HG03469 (cell line): ENCODE measurements at regions not wholly inside any gene's neighbourhood (a gene's known extent, or its start where the extent isn't known, plus 50 kb on each side); places are given as distances from the start of the nearest gene placed in this dataset.

Experiments used
- ATAC-seq: cut with Tn5 transposase; IDR thresholded peaks from one replicate; pipeline ENCODE4 v1.9.1; 2021; ENCODE audit warnings: mild to moderate bottlenecking, moderate library complexity, moderate number of reproducible peaks; ENCODE audit not compliant: unreplicated experiment

- no peak for ATAC-seq
These were observed 94.3 kb upstream of the ZC3H12C start for GRCh38 chr11:109998921-109999320.

GRCh38 chr11:110000031-110000502 lies 93.1 kb upstream of the ZC3H12C start:
- ATAC-seq, result peak; percentile 95

- ATAC-seq, result no peak
These were observed 92.3 kb upstream of the ZC3H12C start for GRCh38 chr11:110000850-110001249.

- no peak for ATAC-seq
These were observed 89.8 kb upstream of the ZC3H12C start for GRCh38 chr11:110003426-110003825.

DNA sequence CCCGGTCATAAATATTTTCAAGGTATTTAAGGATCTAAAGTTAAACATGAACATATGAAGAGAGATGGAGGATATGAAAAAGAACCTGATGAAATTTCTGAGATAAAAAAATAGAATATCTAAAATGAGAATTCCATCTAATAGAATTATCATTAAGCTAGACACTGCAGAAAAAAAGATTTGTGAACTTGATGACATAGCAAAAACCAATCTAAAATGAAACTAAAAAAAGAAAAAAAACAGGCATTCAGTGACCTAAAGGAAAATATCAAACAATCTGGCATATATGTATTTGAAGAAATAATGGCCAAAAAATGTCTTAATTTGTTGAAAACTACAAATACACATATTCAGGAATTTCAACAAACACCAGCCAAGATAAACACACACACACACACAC lies 81.6 kb upstream of the ZC3H12C start:
- ATAC-seq, result no peak

DNA sequence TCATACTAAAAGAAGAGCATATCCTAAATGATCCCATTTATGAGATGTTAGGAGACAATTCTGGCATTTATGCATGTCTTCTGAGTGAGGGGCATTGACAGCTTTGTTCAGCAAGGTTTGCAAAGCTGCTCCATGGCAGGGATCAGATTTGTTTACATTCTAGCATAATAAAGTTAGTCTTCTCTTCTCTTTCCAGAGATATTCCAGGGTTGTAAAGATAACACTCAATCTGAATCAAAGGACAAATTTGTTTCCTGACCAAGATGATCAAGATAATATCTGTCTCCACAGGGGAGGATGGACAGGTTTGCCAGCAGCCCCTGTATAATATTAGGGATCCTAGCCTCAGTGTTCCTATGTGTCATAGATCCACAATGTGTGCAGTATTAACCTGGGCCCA lies 77.5 kb upstream of the ZC3H12C start:
- ATAC-seq, result no peak

- no peak for ATAC-seq
These were observed 73.5 kb upstream of the ZC3H12C start for GRCh38 chr11:110019675-110020074.

GRCh38 chr11:110022548-110022947 lies 70.6 kb upstream of the ZC3H12C start:
- no peak for ATAC-seq

- no peak for ATAC-seq
These were observed 69.5 kb upstream of the ZC3H12C start for GRCh38 chr11:110023711-110024110.

- peak; percentile 86 for ATAC-seq
These were observed 66.2 kb upstream of the ZC3H12C start for GRCh38 chr11:110026858-110027626.

GRCh38 chr11:110027627-110028371 lies 65.4 kb upstream of the ZC3H12C start:
- no peak for ATAC-seq

DNA sequence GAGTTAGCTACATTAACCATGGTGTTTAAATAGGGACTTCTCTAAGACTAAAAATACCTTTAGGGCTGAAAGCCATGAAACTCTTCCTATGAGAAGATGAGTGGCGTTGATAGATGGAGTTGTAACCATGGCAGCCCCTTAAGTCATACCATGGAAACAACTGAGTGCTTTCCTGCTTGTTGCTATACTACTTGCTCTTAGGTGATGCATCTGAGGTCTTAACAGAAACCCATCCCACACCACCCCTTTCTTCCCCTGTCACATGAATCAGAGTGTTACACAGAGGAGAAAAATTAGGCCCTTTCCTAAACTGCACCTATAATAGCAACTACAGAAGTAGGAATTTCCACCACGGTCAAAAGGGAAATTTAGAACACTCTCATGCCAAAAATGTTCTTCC lies 64.3 kb upstream of the ZC3H12C start:
- no peak for ATAC-seq

DNA sequence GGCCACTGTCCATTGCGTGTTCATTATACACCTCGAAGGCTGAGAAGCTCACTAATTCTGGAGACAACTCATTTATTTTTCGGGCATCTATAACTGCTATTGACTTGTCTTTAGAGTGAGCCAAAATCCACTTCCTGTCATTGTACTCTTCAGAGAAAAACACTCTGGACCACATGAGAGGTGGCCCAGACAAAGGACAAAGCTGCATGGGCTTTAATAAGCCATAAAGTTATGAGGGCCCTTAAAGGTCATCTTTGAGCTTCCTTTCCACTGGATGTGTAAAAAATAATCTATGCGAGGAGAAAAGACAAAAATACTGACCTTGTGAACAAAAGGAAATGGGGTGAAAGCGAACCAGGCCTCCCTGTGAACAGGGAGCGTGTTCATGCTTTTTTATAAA lies 63.5 kb upstream of the ZC3H12C start:
- no peak for ATAC-seq

GRCh38 chr11:110031171-110031570 lies 62.0 kb upstream of the ZC3H12C start:
- no peak for ATAC-seq

GRCh38 chr11:110032259-110032658 lies 60.9 kb upstream of the ZC3H12C start:
- no peak for ATAC-seq

DNA sequence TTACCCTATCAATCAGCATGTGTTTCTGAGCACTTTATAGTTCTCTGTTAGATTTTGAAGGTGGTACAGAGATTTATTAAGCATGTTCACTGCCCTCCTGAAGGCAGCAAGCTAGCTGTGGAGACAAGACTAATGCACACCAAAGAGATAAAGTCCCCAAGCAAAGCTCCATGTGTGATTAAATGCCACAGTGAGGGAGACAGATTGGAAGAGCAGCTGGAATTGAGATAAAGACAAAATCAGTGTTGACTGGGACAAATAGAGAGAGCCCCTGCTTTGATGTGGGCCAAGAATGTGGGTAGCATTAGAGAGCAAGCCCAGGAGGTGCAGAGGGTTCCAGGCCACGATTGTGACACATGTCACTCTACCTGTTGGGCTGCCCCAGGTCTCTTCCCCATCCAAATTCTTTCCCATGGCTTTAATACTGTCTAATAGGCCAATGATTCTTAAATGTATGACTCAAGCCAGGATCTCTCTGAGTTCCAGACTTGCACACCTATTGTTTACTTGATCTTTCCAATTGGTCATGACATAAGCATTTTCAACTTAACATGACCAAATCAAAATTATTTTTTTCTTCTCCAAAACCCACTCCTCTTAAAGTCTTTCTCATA lies 60.1 kb upstream of the ZC3H12C start:
- no peak for ATAC-seq

DNA sequence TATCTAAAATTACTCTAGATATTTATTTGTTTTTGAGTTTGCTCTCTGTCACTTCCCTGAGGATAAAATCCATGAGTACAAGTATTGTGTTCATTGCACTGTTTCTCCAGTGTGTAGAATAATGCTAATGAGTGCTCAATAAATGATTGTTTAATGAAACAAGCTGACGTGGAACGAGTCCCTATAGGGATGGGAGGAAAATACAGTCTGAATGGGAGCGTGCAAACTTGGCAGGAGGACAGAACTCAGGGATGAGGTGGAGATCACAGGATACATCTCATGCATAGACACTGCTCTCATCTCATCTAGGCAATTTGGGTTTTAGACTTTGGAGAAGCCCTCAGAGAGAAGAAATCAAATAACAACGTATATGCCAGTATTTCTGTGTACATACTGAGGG lies 58.4 kb upstream of the ZC3H12C start:
- ATAC-seq, result no peak

DNA sequence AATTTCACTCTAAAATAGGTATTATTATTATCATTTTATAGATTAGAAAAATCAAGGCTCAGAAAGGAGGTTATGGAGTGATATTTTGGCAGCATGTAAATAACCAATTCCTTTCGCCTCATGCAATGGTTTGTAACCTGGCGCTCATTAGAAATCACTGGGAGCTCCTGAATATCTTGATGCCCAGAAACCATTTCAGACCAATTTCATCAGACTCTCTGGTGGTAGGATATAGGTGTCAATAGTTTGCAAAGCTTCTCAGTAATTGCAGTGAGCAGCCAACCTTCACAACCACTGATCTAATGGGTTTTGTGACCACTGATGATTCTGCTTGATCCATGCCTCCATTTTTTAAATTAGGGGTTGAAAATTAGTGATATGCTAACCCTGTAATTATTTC lies 57.8 kb upstream of the ZC3H12C start:
- ATAC-seq, result no peak

- ATAC-seq, result no peak
These were observed 55.0 kb upstream of the ZC3H12C start for GRCh38 chr11:110038201-110038600.
